K562 (cell line): ENCODE measurements at regions not wholly inside any gene's neighbourhood (a gene's known extent, or its start where the extent isn't known, plus 50 kb on each side); places are given as distances from the start of the nearest gene placed in this dataset.

Experiments used
- ATAC-seq: fragments of 200-7000 bp; cut with Tn5 transposase; 3 replicates; pipeline ENCODE4 v1.9.1; 2020; ENCODE audit warnings: moderate library complexity
- BruUV-seq: library from RNA; stranded (reverse); fragments of 400-500 nt; replicated peaks from 2 replicates; lab custom pipeline; 2021; lab: Mats Ljungman, UMichigan
- CTCF ChIA-PET: fragments of 300-600 bp; formaldehyde crosslinking; extraction: SDS; loops from one replicate; lab custom pipeline; 2021; ENCODE audit warnings: low intra/inter-chr PET ratio; lab: Yijun Ruan, JAX
- POLR2A ChIA-PET: fragments of 300-600, 350-650 bp; sonication (Branson Sonifier 250); formaldehyde crosslinking; extraction: SDS; loops from one replicate; lab custom pipeline; 2021; ENCODE audit warnings: antibody characterized with exemption, inconsistent platforms; lab: Yijun Ruan, JAX
- DNase-seq, 4 experiments: peaks; one replicate each; pipeline versions ENCODE4 v3.0.0 to v3.0.0-alpha.2; 2011 to 2018; ENCODE audit warnings: low spot score in 3 of 4, mixed read lengths in 3 of 4; ENCODE audit errors: extremely low read depth in 1 of 4
- FAIRE-seq: peaks from 2 replicates; lab custom pipeline; 2011; peaks lifted over from hg19 to GRCh38; lab: Jason Lieb, UNC
- H2AFZ ChIP-seq: 2 replicates; pipeline ENCODE4 v1.6.0; 2011; ENCODE audit warnings: low read depth, low read length, control low read depth, inconsistent platforms
- H3K27ac ChIP-seq: fragments of 200-600 bp; 3 replicates; pipeline ENCODE4 v1.8.0; 2011; ENCODE audit warnings: low read depth, mild to moderate bottlenecking, control low read depth, inconsistent platforms, low read length, moderate library complexity, mixed read lengths; ENCODE audit errors: extremely low read depth
- H3K27me3 ChIP-seq, 2 experiments: fragments of 300-600 bp in 1 of 2; 2 replicates in 1 of 2; 3 replicates in 1 of 2; pipeline versions ENCODE4 v1.6.0 to v1.8.0; 2011; ENCODE audit warnings: inconsistent platforms in 2 of 2, low read length in 2 of 2, mild to moderate bottlenecking in 1 of 2, mixed read lengths in 1 of 2, moderate library complexity in 1 of 2; ENCODE audit not compliant: control insufficient read depth in 2 of 2, insufficient read depth in 2 of 2
- H3K36me3 ChIP-seq: fragments of 300-600 bp; 3 replicates; pipeline ENCODE4 v1.8.0; 2011; ENCODE audit warnings: mild to moderate bottlenecking, low read length, inconsistent platforms; ENCODE audit not compliant: control insufficient read depth, insufficient read depth
- H3K4me1 ChIP-seq, 2 experiments: fragments of 200-600 bp in 1 of 2; replicated peaks in 1 of 2; 2 replicates in 1 of 2; 3 replicates in 1 of 2; pipeline versions ENCODE4 v1.5.1 to v1.8.0; 2011; ENCODE audit warnings: inconsistent platforms in 2 of 2, low read length in 2 of 2, mild to moderate bottlenecking in 1 of 2, mixed read lengths in 1 of 2, moderate library complexity in 1 of 2; ENCODE audit not compliant: control insufficient read depth in 2 of 2, insufficient read depth in 2 of 2
- H3K4me2 ChIP-seq: 2 replicates; pipeline ENCODE4 v1.6.1; 2011; ENCODE audit warnings: low read length, control low read depth, inconsistent platforms, mixed read lengths; ENCODE audit not compliant: insufficient read depth
- H3K4me3 ChIP-seq: fragments of 200-600 bp; sonication (generic), shearing (Covaris generic); 2 replicates; pipeline ENCODE4 v1.5.1; 2016; ENCODE audit warnings: control low read depth, inconsistent platforms
- H3K79me2 ChIP-seq: fragments of 200-600 bp; 3 replicates; pipeline ENCODE4 v1.8.0; 2011; ENCODE audit warnings: low read length, inconsistent platforms; ENCODE audit not compliant: control insufficient read depth, insufficient read depth
- H3K9ac ChIP-seq, 2 experiments: 2 replicates each; pipeline versions ENCODE4 v1.6.0 to v1.6.1; 2011; ENCODE audit warnings: low read depth in 2 of 2, low read length in 2 of 2, control low read depth in 1 of 2, inconsistent platforms in 1 of 2, mild to moderate bottlenecking in 1 of 2, mixed read lengths in 1 of 2; ENCODE audit not compliant: insufficient read depth in 1 of 2
- H3K9me1 ChIP-seq: one replicate; pipeline ENCODE4 v1.6.0; 2011; ENCODE audit warnings: inconsistent platforms, mild to moderate bottlenecking, low read length, moderate library complexity; ENCODE audit not compliant: control insufficient read depth, insufficient read depth
- H3K9me3 ChIP-seq: replicated peaks from 2 replicates; pipeline ENCODE4 v1.5.1; 2011; ENCODE audit warnings: low read depth, low read length, inconsistent platforms; ENCODE audit not compliant: control insufficient read depth, insufficient read depth
- H4K20me1 ChIP-seq: replicated peaks from 2 replicates; pipeline ENCODE4 v1.6.1; 2011; ENCODE audit warnings: low read length, inconsistent platforms, mixed read lengths; ENCODE audit not compliant: control insufficient read depth, insufficient read depth
- CBFA2T3 ChIP-seq: fragments of 450-650 bp; IDR thresholded peaks from 2 replicates; pipeline ENCODE4 v1.6.1; 2017
- E2F4 ChIP-seq: sonication (generic); formaldehyde crosslinking; IDR thresholded peaks from 2 replicates; pipeline ENCODE4 v1.8.0; 2022; ENCODE audit warnings: mild to moderate bottlenecking, low read depth, missing genetic modification reagents
- ELF2 ChIP-seq: fragments of 250-450 bp; sonication (Bioruptor Pico); IDR thresholded peaks from 2 replicates; pipeline ENCODE4 v1.5.0; 2021; ENCODE audit warnings: mild to moderate bottlenecking
- FOXK1 ChIP-seq: sonication (generic); formaldehyde crosslinking; IDR thresholded peaks from 2 replicates; pipeline ENCODE4 v1.8.0; 2022; ENCODE audit warnings: missing genetic modification reagents, mild to moderate bottlenecking, borderline replicate concordance
- HNRNPLL ChIP-seq: fragments of 200-400 bp; formaldehyde crosslinking; IDR thresholded peaks from 2 replicates; pipeline ENCODE4 v1.6.1; 2017; ENCODE audit warnings: low read length, low read depth, mild to moderate bottlenecking; ENCODE audit not compliant: poor library complexity, severe bottlenecking
- MCM2 ChIP-seq: fragments of 450-650 bp; IDR thresholded peaks from 2 replicates; pipeline ENCODE4 v1.6.1; 2017; ENCODE audit warnings: low read depth, mild to moderate bottlenecking
- MYC ChIP-seq, 2 experiments: fragments of 250-450 bp in 1 of 2; sonication (Bioruptor Pico) in 1 of 2; IDR thresholded peaks; 2 replicates each; pipeline versions ENCODE4 v1.5.1 to v1.6.1; 2012 to 2021; ENCODE audit warnings: low read depth in 2 of 2, borderline replicate concordance in 1 of 2, improper control_type of control experiment in 1 of 2, low read length in 1 of 2, mild to moderate bottlenecking in 1 of 2, moderate library complexity in 1 of 2
- PKNOX1 ChIP-seq: fragments of 450-650 bp; IDR thresholded peaks from 2 replicates; pipeline ENCODE4 v1.6.1; 2016
- RFX7 ChIP-seq: fragments of 250-450 bp; sonication (Bioruptor Pico); IDR thresholded peaks from 2 replicates; pipeline ENCODE4 v1.5.1; 2021; ENCODE audit warnings: mild to moderate bottlenecking
- TAL1 ChIP-seq: fragments of 450-650 bp; IDR thresholded peaks from 2 replicates; pipeline ENCODE4 v1.6.1; 2016; ENCODE audit warnings: mild to moderate bottlenecking
- XRCC5 ChIP-seq: fragments of 200-400 bp; formaldehyde crosslinking; IDR thresholded peaks from 2 replicates; pipeline ENCODE4 v1.6.1; 2017; ENCODE audit warnings: low read depth, mild to moderate bottlenecking, low read length
- ZNF197 ChIP-seq: fragments of 200-800 bp; sonication (Bioruptor generic); IDR thresholded peaks from 2 replicates; pipeline ENCODE4 v1.6.1; 2016; ENCODE audit warnings: low read depth, missing genetic modification characterization, missing compliant biosample characterization
- ZNF224 ChIP-seq: sonication (generic); formaldehyde crosslinking; IDR thresholded peaks from 2 replicates; pipeline ENCODE4 v1.8.0; 2022; ENCODE audit warnings: mild to moderate bottlenecking, missing genetic modification reagents
- ZNF449 ChIP-seq: fragments of 250-450 bp; sonication (Bioruptor Pico); IDR thresholded peaks from 2 replicates; pipeline ENCODE4 v1.8.0; 2022; ENCODE audit warnings: moderate library complexity, mild to moderate bottlenecking, inconsistent platforms
- ZNF766 ChIP-seq: fragments of 200-800 bp; sonication (Bioruptor generic); conservative IDR thresholded peaks from 2 replicates; pipeline ENCODE4 v1.6.1; 2016; ENCODE audit warnings: missing genetic modification characterization, missing compliant biosample characterization
- WGBS: fragments of 100-300 bp; shearing (Covaris generic); methylation state at CpG from one replicate; pipeline ENCODE4 v1.1.6; 2016; ENCODE audit warnings: low coverage, mixed read lengths; ENCODE audit not compliant: insufficient coverage; ENCODE audit errors: missing lambda C conversion rate; 5-methylcytosine and 5-hydroxymethylcytosine counted together
- in situ Hi-C: fragments of 300-500 bp; cut with MboI; formaldehyde crosslinking; loops from 4 replicates; pipeline ENCODE4 v1.15.0; 2018; ENCODE audit warnings: inconsistent platforms, mixed read lengths
- intact Hi-C: fragments of 100-400 bp; cut with micrococcal nuclease; formaldehyde crosslinking; loops from 2 replicates; pipeline ENCODE4 v1.14.2; 2022

GRCh38 chr5:57750282-57750681 is 267.7 kb upstream of the ACTBL2 start:
- BruUV-seq, result no TSS peak
- no peak for TF ChIP-seq XRCC5
- TF ChIP-seq ZNF766 (CRISPR knock-in tag), result no peak
- no peak for TF ChIP-seq ZNF197 (CRISPR knock-in tag)
- TF ChIP-seq CBFA2T3, result no peak
- no peak for TF ChIP-seq ZNF224 (CRISPR knock-in tag)
- no peak for TF ChIP-seq PKNOX1
- TF ChIP-seq HNRNPLL, result no peak
- TF ChIP-seq ELF2 (CRISPR knock-in tag), result no peak
- no peak for TF ChIP-seq MYC (IDR thresholded peaks at IDR 0.05; ENCODE audit: low read depth, low read length)
- TF ChIP-seq MYC (CRISPR knock-in tag; IDR thresholded peaks at IDR 0.05; ENCODE audit: borderline replicate concordance, low read depth), result no peak
- no peak for TF ChIP-seq ZNF449
- no peak for TF ChIP-seq TAL1
- TF ChIP-seq FOXK1 (CRISPR knock-in tag), result no peak
- TF ChIP-seq RFX7 (CRISPR knock-in tag), result no peak
- no peak for TF ChIP-seq E2F4
- TF ChIP-seq MCM2, result no peak

More at GRCh38 chr5:57750282-57750681, 267.7 kb upstream of the ACTBL2 start:
- Histone ChIP-seq H3K9me3 (no peaks in the 10 kb centered on the region), H3K4me3 (no peak overlapping the region), H3K36me3 (no peaks in the 10 kb centered on the region), H4K20me1 (no peaks in the 10 kb centered on the region), H3K4me2 (no peak overlapping the region), H3K4me1 (no peaks in the 10 kb centered on the region), H3K9ac (no peak overlapping the region), H2AFZ (no peak overlapping the region), H3K9me1 (no peaks in the 10 kb centered on the region), H3K79me2 (no peaks in the 10 kb centered on the region), H3K27ac (no peak overlapping the region), H3K27me3 (0 out of 5 replicates have a peak, but pooled peaks cover 0 to 4% of the 10 kb centered on the region in 2 experiments)
- intact Hi-C loops (no loop called here), in situ Hi-C loops (no loop called here)
- ChIA-PET CTCF (no interaction called here), POLR2A (no interaction called here)
- FAIRE-seq, result no peak
- WGBS, result 3% methylated on average over 8 of the region's 10 CpGs
- no peak for DNase-seq
- ATAC-seq, result no peak
